IPS-18a (cell line): ENCODE measurements at regions not wholly inside any gene's neighbourhood (a gene's known extent, or its start where the extent isn't known, plus 50 kb on each side); places are given as distances from the start of the nearest gene placed in this dataset.

Experiments used
- H3K27ac ChIP-seq: one replicate; pipeline ENCODE4 v1.5.1; 2013; ENCODE audit warnings: low read length
- H3K27me3 ChIP-seq: one replicate; pipeline ENCODE4 v1.6.1; 2013; ENCODE audit warnings: mild to moderate bottlenecking, low read length; ENCODE audit not compliant: control insufficient read depth, insufficient read depth
- H3K36me3 ChIP-seq: one replicate; pipeline ENCODE4 v1.6.1; 2013; ENCODE audit warnings: low read depth, low read length; ENCODE audit not compliant: control insufficient read depth
- H3K4me1 ChIP-seq: one replicate; pipeline ENCODE4 v1.6.1; 2013; ENCODE audit warnings: low read depth, low read length; ENCODE audit not compliant: control insufficient read depth
- H3K4me3 ChIP-seq: one replicate; pipeline ENCODE4 v1.5.1; 2013; ENCODE audit warnings: low read length
- H3K9ac ChIP-seq: one replicate; pipeline ENCODE4 v1.6.1; 2013; ENCODE audit warnings: mild to moderate bottlenecking, low read length, moderate library complexity
- H3K9me3 ChIP-seq: one replicate; pipeline ENCODE4 v1.6.1; 2013; ENCODE audit warnings: low read depth, low read length; ENCODE audit not compliant: control insufficient read depth

DNA sequence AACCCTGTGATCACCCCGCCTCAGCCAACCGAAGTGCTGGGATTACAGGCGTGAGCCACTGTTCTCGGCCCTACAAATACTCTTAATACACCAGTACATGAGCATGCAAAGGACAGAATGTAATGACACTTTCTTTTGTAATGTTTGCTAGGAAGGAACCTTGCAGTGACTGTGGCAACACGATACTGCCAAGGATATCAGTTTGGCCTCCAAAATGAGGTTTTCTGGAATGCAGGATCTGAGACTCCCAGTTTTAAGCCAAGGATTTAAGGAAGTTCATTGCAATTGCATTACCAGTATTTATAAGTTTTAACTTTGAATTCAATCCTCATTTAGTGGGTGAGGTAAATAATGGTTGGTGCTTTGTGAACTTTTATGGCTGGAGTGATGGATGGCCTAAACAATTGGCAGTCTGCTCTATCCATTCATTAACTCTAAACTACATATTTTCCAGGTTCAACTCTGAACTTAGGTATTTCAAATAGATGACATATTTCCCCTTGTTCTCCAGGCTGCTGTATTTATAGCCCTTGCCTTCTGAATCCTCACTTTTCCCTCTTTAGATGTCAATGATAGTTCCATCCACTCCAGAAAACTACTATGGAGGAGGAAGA lies 330.3 kb downstream of the C11orf87 start:
- Histone ChIP-seq H3K27ac (no peak overlapping the region), H3K9ac (no peak overlapping the region), H3K4me1 (no peaks in the 10 kb centered on the region)

DNA sequence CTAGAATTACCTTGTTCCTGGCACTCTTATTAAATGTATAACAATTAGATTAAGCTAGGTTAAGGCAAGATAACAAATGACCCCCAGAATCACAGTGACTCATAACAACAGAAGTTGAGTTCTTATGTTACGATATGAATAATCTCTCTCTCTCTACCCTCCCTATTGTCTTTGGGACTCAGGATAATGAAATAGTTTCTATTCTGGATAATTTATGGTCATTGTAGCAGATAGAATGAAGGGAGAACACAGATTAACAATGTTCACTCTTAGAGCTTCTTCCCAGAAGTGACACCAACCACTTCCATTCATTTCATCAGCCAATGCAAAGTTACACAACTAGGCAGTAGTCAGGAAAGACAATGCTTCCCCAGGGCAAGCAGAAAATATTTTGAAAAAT lies 334.5 kb downstream of the C11orf87 start:
- Histone ChIP-seq H3K9ac (no peak overlapping the region), H3K27me3 (no peaks in the 10 kb centered on the region), H3K36me3 (no peaks in the 10 kb centered on the region), H3K27ac (no peak overlapping the region), H3K4me1 (no peaks in the 10 kb centered on the region), H3K9me3 (no peaks in the 10 kb centered on the region), H3K4me3 (no peak overlapping the region)

More for the DNA sequence above, 330.3 kb downstream of the C11orf87 start:
- no peaks in the 10 kb centered on the region for H3K36me3 ChIP-seq
- H3K9me3 ChIP-seq, result no peaks in the 10 kb centered on the region
- H3K27me3 ChIP-seq, result no peaks in the 10 kb centered on the region
- no peak overlapping the region for H3K4me3 ChIP-seq

DNA sequence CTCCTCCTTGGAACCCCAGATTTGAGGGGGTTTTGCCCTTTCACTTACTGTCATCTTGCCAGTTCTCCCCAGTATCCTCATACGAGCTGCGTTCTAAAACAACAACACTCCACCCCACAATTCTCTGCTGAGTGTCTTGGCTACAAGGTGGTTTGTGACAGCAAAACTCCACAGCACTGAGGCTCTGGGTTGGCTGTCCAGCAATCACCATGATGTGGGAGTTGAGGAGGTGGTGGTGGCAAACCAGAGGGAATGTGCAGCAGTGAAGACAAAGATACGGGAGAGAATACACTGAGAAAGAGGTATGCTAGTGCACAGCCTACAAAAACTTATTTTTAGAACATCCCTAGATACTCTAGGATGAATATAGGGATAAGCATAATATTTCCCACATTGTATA lies 335.0 kb downstream of the C11orf87 start:
- Histone ChIP-seq H3K9ac (no peak overlapping the region), H3K27ac (no peak overlapping the region), H3K4me1 (no peaks in the 10 kb centered on the region), H3K27me3 (no peaks in the 10 kb centered on the region), H3K4me3 (no peak overlapping the region), H3K9me3 (no peaks in the 10 kb centered on the region), H3K36me3 (no peaks in the 10 kb centered on the region)

- H3K36me3 ChIP-seq, result no peaks in the 10 kb centered on the region
Observed at GRCh38 chr11:109762546-109762945, 330.6 kb upstream of the ZC3H12C start.

DNA sequence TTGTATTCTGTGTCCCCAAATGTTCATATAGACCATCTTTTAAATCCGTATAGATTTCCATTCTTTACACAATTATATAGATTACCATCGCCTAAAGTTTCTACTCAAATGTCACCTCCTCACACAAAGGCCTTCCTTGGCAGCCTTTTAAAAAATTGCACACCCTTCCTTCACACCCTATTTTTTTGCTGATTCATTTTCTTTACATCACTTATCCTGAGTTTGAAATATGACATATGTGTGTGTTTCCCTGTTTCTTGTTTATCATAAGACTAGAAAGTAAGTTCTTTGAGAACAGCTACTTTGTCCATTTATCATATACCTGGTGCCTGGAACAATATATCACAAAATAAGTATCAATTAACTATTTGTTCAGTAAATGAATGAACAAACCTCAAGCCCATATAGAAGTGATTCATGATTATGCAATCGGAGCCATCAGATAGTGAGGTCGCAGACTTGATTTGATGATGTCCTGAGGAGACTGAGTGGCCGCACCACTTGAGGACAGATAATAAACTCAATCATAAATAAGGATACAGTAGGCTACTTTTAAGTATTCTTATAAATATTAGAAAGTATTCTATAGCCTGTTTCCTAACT lies 327.4 kb upstream of the ZC3H12C start:
- Histone ChIP-seq H3K27ac (no peak overlapping the region), H3K4me3 (no peak overlapping the region), H3K36me3 (no peaks in the 10 kb centered on the region), H3K27me3 (no peaks in the 10 kb centered on the region), H3K9me3 (no peaks in the 10 kb centered on the region), H3K9ac (no peak overlapping the region), H3K4me1 (no peaks in the 10 kb centered on the region)

More at GRCh38 chr11:109762546-109762945, 330.6 kb upstream of the ZC3H12C start:
- Histone ChIP-seq H3K9ac (no peak overlapping the region), H3K4me1 (no peaks in the 10 kb centered on the region), H3K9me3 (no peaks in the 10 kb centered on the region), H3K27me3 (no peaks in the 10 kb centered on the region), H3K4me3 (no peak overlapping the region), H3K27ac (no peak overlapping the region)

- Histone ChIP-seq H3K4me3 (no peak overlapping the region), H3K9ac (no peak overlapping the region), H3K27ac (no peak overlapping the region), H3K27me3 (no peaks in the 10 kb centered on the region), H3K9me3 (no peaks in the 10 kb centered on the region), H3K4me1 (no peaks in the 10 kb centered on the region), H3K36me3 (no peaks in the 10 kb centered on the region)
Observed at GRCh38 chr11:109769858-109770257, 323.3 kb upstream of the ZC3H12C start.

GRCh38 chr11:109770323-109770722 lies 322.9 kb upstream of the ZC3H12C start:
- H3K4me3 ChIP-seq, result no peak overlapping the region
- no peaks in the 10 kb centered on the region for H3K27me3 ChIP-seq
- no peak overlapping the region for H3K27ac ChIP-seq
- no peaks in the 10 kb centered on the region for H3K36me3 ChIP-seq
- no peaks in the 10 kb centered on the region for H3K4me1 ChIP-seq
- no peaks in the 10 kb centered on the region for H3K9me3 ChIP-seq
- H3K9ac ChIP-seq, result no peak overlapping the region

DNA sequence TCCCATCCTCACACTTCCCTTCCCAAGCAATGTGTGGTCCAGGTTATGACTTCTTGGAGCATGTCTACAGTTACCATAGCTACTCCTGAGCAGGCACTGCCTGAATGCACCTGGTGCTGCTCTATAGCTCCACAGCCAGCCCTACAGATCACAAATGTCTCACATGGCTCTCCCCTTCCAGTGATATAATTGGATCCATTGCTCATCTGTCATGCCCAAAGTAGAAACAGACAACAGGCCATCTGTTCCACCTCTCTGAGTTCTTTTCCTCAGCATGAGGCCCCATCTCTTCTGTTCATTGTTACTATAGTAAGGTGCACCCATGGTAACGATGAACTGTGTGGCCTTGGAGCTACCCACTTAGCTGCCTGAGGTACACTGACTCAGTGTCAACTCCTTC lies 320.3 kb upstream of the ZC3H12C start:
- H3K4me3 ChIP-seq, result no peak overlapping the region
- H3K4me1 ChIP-seq, result no peaks in the 10 kb centered on the region
- H3K36me3 ChIP-seq, result no peaks in the 10 kb centered on the region
- no peaks in the 10 kb centered on the region for H3K27me3 ChIP-seq
- H3K9me3 ChIP-seq, result no peaks in the 10 kb centered on the region
- no peak overlapping the region for H3K27ac ChIP-seq
- H3K9ac ChIP-seq, result no peak overlapping the region

DNA sequence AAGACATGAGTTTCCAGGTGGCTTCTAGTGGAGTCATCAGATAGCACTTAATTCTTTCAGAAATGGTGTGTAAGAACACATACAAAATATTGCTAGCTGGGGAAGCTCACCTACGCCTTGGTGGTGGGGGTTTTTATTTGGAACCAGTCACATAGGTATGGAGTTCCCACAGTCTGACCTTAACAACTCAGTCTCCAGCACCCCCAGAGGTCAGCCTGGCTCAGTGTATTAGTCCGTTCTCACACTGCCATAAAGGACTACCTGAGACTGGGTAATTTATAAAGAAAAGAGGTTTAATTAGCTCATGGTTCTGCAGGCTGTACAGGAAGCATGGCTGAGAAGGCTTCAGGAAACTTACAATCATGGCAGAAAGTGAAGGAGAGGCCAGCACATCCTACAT lies 317.5 kb upstream of the ZC3H12C start:
- Histone ChIP-seq H3K9me3 (no peaks in the 10 kb centered on the region), H3K27me3 (no peaks in the 10 kb centered on the region), H3K27ac (no peak overlapping the region), H3K4me3 (no peak overlapping the region), H3K9ac (no peak overlapping the region), H3K36me3 (no peaks in the 10 kb centered on the region), H3K4me1 (no peaks in the 10 kb centered on the region)

GRCh38 chr11:109783014-109783413 lies 310.2 kb upstream of the ZC3H12C start:
- Histone ChIP-seq H3K36me3 (no peaks in the 10 kb centered on the region), H3K27me3 (no peaks in the 10 kb centered on the region), H3K9me3 (no peaks in the 10 kb centered on the region), H3K4me1 (peaks cover 9% of the 10 kb centered on the region), H3K4me3 (no peak overlapping the region), H3K9ac (no peak overlapping the region), H3K27ac (no peak overlapping the region)

DNA sequence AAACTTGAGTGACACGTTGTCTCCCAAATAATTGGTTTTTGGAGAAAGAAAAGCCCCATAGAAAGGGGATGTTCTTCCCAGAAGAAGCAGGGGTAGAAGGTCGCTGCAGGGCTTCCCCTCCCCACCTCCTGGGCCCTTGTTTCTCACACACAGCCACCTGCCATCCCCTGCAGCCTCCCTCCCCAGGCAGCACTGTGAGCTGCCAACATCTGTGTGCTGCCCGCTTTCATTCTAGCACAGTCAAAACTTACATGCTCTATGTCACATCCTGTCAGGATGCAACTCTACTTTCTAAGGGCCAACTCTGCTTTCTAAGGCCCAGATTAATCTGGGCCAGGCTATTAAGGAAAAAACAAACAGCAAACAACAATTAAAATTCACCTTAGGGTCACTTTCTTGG lies 309.4 kb upstream of the ZC3H12C start:
- H3K27me3 ChIP-seq, result no peaks in the 10 kb centered on the region
- no peak overlapping the region for H3K9ac ChIP-seq
- no peaks in the 10 kb centered on the region for H3K9me3 ChIP-seq
- no peak overlapping the region for H3K27ac ChIP-seq
- H3K36me3 ChIP-seq, result no peaks in the 10 kb centered on the region
- H3K4me3 ChIP-seq, result no peak overlapping the region
- peaks cover 9% of the 10 kb centered on the region for H3K4me1 ChIP-seq

DNA sequence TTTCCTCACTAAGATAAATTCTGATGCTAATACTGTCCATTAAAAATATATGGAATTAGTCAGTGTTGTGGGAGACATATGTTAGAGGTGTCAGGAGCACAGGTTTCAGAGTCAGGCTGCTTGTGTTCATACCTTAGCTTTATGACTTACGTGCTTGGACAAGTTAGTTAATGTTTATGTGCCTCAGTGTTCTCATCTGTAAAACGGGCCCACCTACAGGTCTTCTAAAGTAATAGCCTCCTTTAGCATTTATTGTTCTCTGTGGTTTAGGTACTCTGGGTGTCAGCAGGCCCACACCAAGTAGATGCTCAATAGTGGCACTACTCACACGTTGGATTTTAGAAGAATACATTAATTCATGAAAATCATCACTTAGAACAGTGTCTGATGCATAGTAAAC lies 308.7 kb upstream of the ZC3H12C start:
- no peak overlapping the region for H3K9ac ChIP-seq
- no peak overlapping the region for H3K4me3 ChIP-seq
- H3K4me1 ChIP-seq, result peaks cover 9% of the 10 kb centered on the region
- no peaks in the 10 kb centered on the region for H3K9me3 ChIP-seq
- no peaks in the 10 kb centered on the region for H3K36me3 ChIP-seq
- H3K27me3 ChIP-seq, result no peaks in the 10 kb centered on the region
- H3K27ac ChIP-seq, result no peak overlapping the region
